Lung (tissue), 11 donors: ENCODE measurements at regions not wholly inside any gene's neighbourhood (a gene's known extent, or its start where the extent isn't known, plus 50 kb on each side); places are given as distances from the start of the nearest gene placed in this dataset.

Source experiments
- ATAC-seq: fragments of 200-7000 bp; cut with Tn5 transposase; one replicate; pipeline ENCODE4 v1.9.1; 2020; ENCODE audit warnings: moderate number of reproducible peaks; ENCODE audit not compliant: insufficient read depth, low FRiP score
- DNase-seq, 3 donors: peaks; one replicate each; pipeline ENCODE4 v3.0.0-alpha.2; 2013 to 2017
- H3K27ac ChIP-seq, 2 donors: one replicate each; pipeline ENCODE4 v1.5.1; 2013; ENCODE audit warnings: mild to moderate bottlenecking in 2 of 2, moderate library complexity in 2 of 2, control low read depth in 1 of 2, inconsistent platforms in 1 of 2, low read depth in 1 of 2, low read length in 1 of 2
- H3K27me3 ChIP-seq, 3 donors: one replicate each; pipeline ENCODE4 v1.5.1; 2013; ENCODE audit warnings: low read length in 2 of 3; ENCODE audit not compliant: control insufficient read depth in 3 of 3, insufficient read depth in 3 of 3
- H3K36me3 ChIP-seq, 4 donors: one replicate each; pipeline ENCODE4 v1.5.1; 2013; ENCODE audit warnings: low read length in 4 of 4, mild to moderate bottlenecking in 1 of 4, moderate library complexity in 1 of 4; ENCODE audit not compliant: control insufficient read depth in 4 of 4, insufficient read depth in 4 of 4
- H3K4me1 ChIP-seq, 5 donors: one replicate each; pipeline ENCODE4 v1.5.1; 2013; ENCODE audit warnings: low read length in 5 of 5, mild to moderate bottlenecking in 2 of 5, moderate library complexity in 1 of 5; ENCODE audit not compliant: control insufficient read depth in 5 of 5, insufficient read depth in 5 of 5
- H3K4me3 ChIP-seq: one replicate; pipeline ENCODE4 v1.5.1; 2013; ENCODE audit warnings: mild to moderate bottlenecking, control low read depth, moderate library complexity
- H3K9ac ChIP-seq, 2 donors: one replicate each; pipeline ENCODE4 v1.5.1; 2013; ENCODE audit warnings: low read length in 2 of 2, control low read depth in 1 of 2; ENCODE audit not compliant: insufficient read depth in 1 of 2
- H3K9me3 ChIP-seq, 4 donors: one replicate each; pipeline ENCODE4 v1.5.1; 2013; ENCODE audit warnings: low read length in 3 of 4, mild to moderate bottlenecking in 1 of 4, moderate library complexity in 1 of 4; ENCODE audit not compliant: control insufficient read depth in 4 of 4, insufficient read depth in 3 of 4
- CTCF ChIP-seq: IDR thresholded peaks from 2 replicates; pipeline ENCODE4 v1.5.1; 2012; ENCODE audit warnings: mild to moderate bottlenecking; ENCODE audit errors: control extremely low read depth, extremely low read depth
- WGBS, 2 donors: extraction: QIAGEN DNeasy Blood & Tissue Kit; methylation state at CpG; one replicate each; pipeline ENCODE4 v1.1.7; 2013; 5-methylcytosine and 5-hydroxymethylcytosine counted together
- donor health status: control.
- donor health status: control.
- donor health status: Bipolar disorder and iron deficiency.
- donor health status: healthy.
- donor health status: DM: yes; HTN: yes; CAD: no.

GRCh38 chr18:70673831-70674230 lies 385.0 kb downstream of the SOCS6 start:
- H3K9ac ChIP-seq: no peak overlapping the region
- WGBS, 2 donors: 65 to 82% methylated on average over 6 of the region's 6 CpGs
- H3K36me3 ChIP-seq: no peaks in the 10 kb centered on the region
- H3K4me1 ChIP-seq: no peaks in the 10 kb centered on the region
- DNase-seq: no peak
- no peak overlapping the region for H3K4me3 ChIP-seq
- no peak for ATAC-seq
- no peak overlapping the region for H3K27ac ChIP-seq
- H3K9me3 ChIP-seq: peaks cover 0 to 12% (median 0%) of the 10 kb centered on the region in 4 donors
- no peak for TF ChIP-seq CTCF
- H3K27me3 ChIP-seq: no peaks in the 10 kb centered on the region

GRCh38 chr18:70672581-70672980 lies 383.7 kb downstream of the SOCS6 start:
- no peak overlapping the region for H3K27ac ChIP-seq
- H3K9me3 ChIP-seq: peaks cover 0 to 14% (median 0%) of the 10 kb centered on the region in 4 donors
- H3K36me3 ChIP-seq: no peaks in the 10 kb centered on the region
- H3K4me3 ChIP-seq: no peak overlapping the region
- ATAC-seq (no peak), DNase-seq (no peak)
- H3K4me1 ChIP-seq: no peaks in the 10 kb centered on the region
- no peak for TF ChIP-seq CTCF
- WGBS, 2 donors: 59 to 67% methylated on average over 5 of the region's 5 CpGs
- H3K27me3 ChIP-seq: no peaks in the 10 kb centered on the region
- H3K9ac ChIP-seq: no peak overlapping the region

GRCh38 chr18:70671889-70672565 lies 383.2 kb downstream of the SOCS6 start:
- Histone ChIP-seq H3K9me3 (peaks cover 0 to 14% (median 0%) of the 10 kb centered on the region in 4 donors), H3K27me3 (no peaks in the 10 kb centered on the region), H3K4me3 (no peak overlapping the region), H3K36me3 (no peaks in the 10 kb centered on the region), H3K9ac (no peak overlapping the region), H3K27ac (no peak overlapping the region), H3K4me1 (no peaks in the 10 kb centered on the region)
- no peak for ATAC-seq
- no peak for TF ChIP-seq CTCF
- 88% methylated on average over 9 of the region's 9 CpGs for WGBS, 2 donors
- DNase-seq: no peak

- no peak for ATAC-seq
- H3K4me1 ChIP-seq: peaks cover 0 to 5% (median 0%) of the 10 kb centered on the region in 5 donors
- peaks cover 0 to 16% (median 0%) of the 10 kb centered on the region in 4 donors for H3K9me3 ChIP-seq
- no peaks in the 10 kb centered on the region for H3K36me3 ChIP-seq
- H3K27me3 ChIP-seq: no peaks in the 10 kb centered on the region
- DNase-seq: no peak
- TF ChIP-seq CTCF: no peak
- no peak overlapping the region for H3K27ac ChIP-seq
- no peak overlapping the region for H3K9ac ChIP-seq
- no peak overlapping the region for H3K4me3 ChIP-seq
Measured at GRCh38 chr18:70666936-70667335, 378.1 kb downstream of the SOCS6 start.
